ENCODE measurements at regions not wholly inside any gene's neighbourhood (a gene's known extent, or its start where the extent isn't known, plus 50 kb on each side); places are given as distances from the start of the nearest gene placed in this dataset.

GRCh38 chr15:69626095-69627066, 173.8 kb downstream of the RPLP1 start:
- TF ChIP-seq CTCF (IDR thresholded peaks at IDR 0.05) (no peak), ZFX (IDR thresholded peaks at IDR 0.05; ENCODE audit: borderline replicate concordance) (no peak)
- no peak overlapping the region for H3K27ac ChIP-seq

DNA sequence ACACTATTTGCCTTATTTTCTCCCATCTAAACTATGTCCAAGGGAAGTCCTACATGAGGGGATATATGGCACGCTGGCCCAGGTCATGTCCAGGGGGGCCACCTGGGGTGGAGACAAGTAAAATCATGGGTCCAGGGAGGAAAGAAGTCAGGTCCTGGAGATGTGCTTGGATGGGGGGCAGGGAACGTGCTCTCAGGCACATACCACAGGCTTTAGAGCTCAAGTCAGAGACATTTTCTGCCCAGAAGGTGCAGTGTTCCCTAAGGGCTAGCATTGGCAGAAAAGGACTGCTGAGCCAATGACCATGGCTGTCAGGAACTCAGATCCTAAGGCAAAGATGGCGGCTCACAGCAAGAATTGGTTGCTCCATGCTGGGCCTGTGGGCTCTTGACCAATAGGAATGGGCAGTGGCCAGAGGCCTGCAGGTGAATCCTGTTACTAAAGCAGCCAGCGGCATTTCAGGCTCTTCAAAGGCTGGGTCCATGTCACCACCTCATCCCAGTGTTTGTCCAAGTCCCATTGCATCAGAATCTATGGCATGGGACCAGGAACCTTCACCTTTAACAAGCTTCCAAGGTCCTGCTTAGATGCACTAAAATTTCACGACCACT, 175.0 kb downstream of the RPLP1 start:
- no peak overlapping the region for H3K27ac ChIP-seq
- TF ChIP-seq ZFX (IDR thresholded peaks at IDR 0.05; ENCODE audit: borderline replicate concordance): no peak
- no peak for TF ChIP-seq CTCF (IDR thresholded peaks at IDR 0.05)

DNA sequence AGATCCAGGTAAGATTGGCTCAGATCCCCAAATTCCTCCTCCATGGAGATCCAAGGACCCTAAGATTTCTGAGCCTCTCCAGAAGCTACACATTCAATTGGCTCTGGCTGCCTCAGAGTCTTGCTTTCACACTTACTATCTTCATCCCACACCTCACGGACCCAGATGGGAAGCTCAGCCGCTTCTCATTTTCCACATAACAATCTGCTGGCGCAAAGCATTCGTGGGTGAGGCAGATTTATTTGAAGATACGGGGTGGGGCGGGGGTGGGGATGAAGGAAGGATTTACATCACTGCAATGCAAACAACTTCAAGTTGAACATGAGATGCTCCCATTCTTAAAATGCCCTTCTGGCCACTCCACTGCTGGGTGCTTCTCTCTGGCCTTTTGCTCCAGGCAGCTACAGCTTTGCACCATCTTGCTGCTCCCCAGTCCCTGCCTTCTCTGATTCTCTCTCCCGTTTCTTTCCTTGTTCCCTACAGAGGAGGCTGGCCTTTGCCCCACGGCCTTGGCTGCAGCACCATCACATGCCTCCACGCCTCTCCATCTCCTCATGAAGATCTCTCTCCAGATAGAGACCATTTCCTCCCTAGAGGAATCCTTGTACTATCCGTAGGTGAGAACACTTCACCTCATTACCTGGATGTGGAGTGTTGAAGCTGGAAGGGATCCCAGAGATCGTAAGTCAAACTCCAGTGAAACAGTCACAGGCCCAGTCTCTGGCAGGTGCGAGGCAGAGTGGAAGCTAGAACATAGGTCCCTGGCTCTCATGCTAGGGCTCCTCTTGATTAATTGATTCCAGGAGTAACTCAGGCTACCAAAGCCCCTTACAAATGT, 175.9 kb downstream of the RPLP1 start:
- H3K27ac ChIP-seq: no peak overlapping the region
- TF ChIP-seq ZFX (IDR thresholded peaks at IDR 0.05; ENCODE audit: borderline replicate concordance) (no peak), CTCF (IDR thresholded peaks at IDR 0.05) (no peak)

GRCh38 chr15:69629631-69630161, 177.1 kb downstream of the RPLP1 start:
- H3K27ac ChIP-seq: no peak overlapping the region
- TF ChIP-seq CTCF (IDR thresholded peaks at IDR 0.05) (no peak), ZFX (IDR thresholded peaks at IDR 0.05; ENCODE audit: borderline replicate concordance) (no peak)

GRCh38 chr15:69631005-69631404, 178.4 kb downstream of the RPLP1 start:
- H3K27ac ChIP-seq: no peak overlapping the region
- no peak for TF ChIP-seq ZFX (IDR thresholded peaks at IDR 0.05; ENCODE audit: borderline replicate concordance)
- TF ChIP-seq CTCF (IDR thresholded peaks at IDR 0.05): no peak

DNA sequence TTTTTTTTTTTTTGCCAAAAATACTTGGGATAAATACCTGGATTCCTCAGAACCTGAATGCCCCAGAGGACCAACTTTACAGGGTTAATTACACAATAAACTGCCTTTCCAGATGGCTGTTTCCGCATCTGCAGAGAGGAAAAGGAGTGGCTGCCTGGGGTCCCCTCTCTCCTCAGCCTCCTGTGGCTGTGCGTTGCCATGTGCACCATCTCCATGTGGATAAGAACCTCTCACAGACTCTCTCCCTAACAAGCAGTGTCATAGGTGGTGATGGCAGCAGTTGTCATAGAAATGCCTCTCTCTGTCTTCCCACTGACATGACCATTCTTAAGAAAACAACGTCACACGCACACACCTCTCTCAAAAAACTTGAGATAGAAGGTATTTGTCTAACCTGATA, 179.4 kb downstream of the RPLP1 start:
- TF ChIP-seq ZFX (IDR thresholded peaks at IDR 0.05; ENCODE audit: borderline replicate concordance): no peak
- no peak overlapping the region for H3K27ac ChIP-seq

DNA sequence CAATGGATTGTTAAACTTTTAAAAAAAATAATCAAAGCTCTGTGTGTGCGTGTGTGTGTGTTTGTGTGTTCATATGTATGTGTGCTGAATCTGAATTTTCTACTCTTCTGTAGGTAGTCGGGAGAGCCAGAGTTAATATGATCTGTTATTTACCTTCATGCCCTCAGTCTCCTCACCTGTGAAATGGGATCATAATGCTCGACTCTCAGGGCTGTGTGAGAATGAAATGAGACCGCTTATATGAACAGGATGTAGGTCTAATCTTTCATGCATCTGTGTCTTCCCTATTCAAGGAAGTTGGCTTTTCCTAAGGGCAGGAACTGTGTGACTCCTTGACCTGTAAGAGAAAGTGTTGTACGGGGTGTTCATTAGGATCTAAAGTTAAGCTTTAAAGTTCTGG, 182.2 kb downstream of the RPLP1 start:
- no peak overlapping the region for H3K27ac ChIP-seq
- TF ChIP-seq ZFX (IDR thresholded peaks at IDR 0.05; ENCODE audit: borderline replicate concordance): no peak
- no peak for TF ChIP-seq CTCF (IDR thresholded peaks at IDR 0.05)

Data from 22Rv1 (cell line).